GM19043 (cell line): ENCODE measurements at regions not wholly inside any gene's neighbourhood (a gene's known extent, or its start where the extent isn't known, plus 50 kb on each side); places are given as distances from the start of the nearest gene placed in this dataset.

Experiments used
- ATAC-seq: cut with Tn5 transposase; IDR thresholded peaks from one replicate; pipeline ENCODE4 v1.9.1; 2021; ENCODE audit warnings: low read depth; ENCODE audit not compliant: unreplicated experiment

DNA sequence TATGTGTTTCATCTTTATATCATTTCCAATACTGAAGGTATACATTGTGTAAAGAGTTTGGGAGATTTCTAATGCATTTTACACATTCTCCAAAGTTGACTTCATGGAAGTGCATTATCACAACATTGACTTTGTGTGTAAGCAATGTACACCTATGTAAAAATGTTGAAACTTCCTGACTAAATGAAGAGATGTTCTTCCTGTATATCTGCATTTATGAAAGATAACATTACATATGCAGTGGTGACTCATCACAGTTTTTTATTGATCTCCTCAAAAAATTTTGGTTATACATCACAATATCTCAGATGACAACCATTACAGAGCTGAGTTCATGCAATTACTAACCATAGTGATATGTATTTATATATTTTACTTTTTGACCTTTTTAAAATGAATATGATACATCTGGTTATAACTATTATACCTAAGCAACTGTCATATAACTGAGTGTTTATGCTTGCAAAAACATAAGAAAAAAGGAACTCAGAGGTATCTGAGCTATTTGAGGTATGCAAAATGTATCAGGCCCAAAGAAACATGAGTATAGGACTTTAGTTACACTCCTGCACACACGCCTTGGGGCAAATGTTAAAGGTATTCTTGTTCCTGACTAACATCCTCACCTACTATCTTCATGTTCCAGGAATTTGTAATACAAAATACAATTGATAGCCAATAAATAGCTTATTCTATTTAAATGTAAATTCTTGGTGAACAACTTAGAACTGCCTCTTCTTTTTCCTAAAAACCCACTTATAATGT is 88.2 kb upstream of the OLFM3 start:
- ATAC-seq: no peak

DNA sequence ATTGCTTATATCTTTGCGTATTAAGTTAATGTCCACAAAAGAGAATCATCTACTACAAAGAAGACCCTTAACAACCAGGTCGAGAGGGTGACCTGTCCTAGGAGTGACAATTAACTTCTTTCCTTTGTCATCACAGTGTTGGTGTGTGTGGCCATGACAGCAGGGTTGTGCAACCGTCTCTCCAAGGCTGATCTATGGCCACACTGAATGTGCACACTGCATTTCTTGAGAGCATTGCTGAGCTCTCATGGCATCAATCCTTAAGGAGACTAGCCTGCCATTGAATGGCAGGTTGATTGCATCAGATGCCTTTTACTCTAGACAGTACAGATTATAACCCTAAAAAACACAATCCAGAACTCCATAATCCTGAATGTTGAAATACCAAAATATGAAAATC is 86.5 kb upstream of the OLFM3 start:
- ATAC-seq: no peak

DNA sequence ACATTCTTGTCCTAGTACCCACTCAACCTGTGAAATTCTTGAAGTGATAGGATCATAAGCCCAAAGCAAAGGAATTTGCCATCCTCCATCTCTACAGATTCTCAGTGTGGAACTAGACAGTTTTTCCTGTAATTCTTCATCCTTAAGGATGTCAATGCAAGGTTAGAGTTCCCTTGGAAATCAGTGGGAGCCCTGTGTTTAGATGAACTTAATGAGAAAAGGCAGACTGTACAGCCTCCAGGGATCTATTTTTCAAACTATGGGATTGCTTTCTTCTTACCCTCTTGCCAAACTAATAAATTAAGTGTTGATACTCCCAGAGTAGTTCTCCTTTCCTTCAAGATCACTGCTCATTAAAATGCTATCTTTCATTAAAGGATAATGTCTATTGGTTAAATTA is 78.1 kb upstream of the OLFM3 start:
- ATAC-seq: no peak

DNA sequence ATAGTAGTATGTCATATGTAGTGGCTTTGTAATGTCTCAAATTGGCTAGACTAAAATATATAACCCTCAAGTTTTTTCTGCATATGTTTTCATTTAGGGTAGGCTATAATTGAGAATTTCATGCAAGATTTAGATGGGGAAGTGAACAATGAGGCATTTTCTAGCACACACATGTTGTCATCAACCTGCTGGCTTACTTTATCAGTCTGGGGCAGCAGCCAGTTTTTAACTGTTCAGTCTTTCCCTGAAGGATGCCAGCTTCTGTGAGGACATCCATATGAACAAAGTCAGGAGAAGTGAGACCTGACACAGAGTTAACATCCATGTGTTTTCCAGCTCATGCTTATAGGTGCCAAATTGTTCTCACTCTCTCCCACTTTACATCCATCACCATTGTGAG is 74.7 kb upstream of the OLFM3 start:
- ATAC-seq: no peak

DNA sequence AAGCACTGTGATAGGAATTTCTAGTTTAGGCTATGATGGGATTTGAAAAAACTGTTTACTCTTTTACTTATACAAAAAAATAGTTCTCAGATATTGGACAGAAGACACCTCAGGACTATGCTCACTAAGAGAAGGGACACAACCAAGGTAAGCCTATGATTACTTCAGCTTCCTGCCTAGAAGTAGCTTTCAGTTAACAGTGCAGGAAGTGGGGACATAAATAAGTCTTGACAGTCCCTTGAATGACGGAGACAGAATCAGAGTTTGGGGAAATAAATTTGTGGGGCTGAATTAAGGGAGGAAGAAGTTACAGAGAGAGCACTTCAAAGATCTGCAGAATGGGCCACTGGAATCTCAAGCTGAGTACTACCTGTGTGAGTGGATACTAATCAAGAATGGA is 53.8 kb upstream of the OLFM3 start:
- ATAC-seq: no peak

DNA sequence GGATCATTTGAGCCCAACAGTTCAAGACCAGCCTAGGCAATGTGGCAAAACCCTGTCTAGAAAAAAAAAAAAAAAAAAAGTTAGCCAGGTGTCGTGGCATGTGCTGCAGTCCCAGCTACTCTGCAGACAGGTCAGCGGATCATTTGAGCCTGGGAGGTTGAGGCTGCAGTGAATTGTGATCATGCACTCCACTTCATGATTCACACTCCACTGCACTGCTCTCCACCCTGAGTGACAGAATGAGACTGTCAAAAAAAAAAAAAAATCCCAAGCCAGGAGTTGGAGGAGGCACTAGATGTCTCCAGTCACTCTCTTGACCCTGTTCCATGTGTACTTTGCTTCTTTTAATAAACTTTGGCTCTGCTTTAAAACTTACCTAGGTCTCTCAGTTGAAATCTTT is 51.0 kb upstream of the OLFM3 start:
- ATAC-seq: no peak
